Kidney epithelial cell (primary cell): ENCODE measurements at regions not wholly inside any gene's neighbourhood (a gene's known extent, or its start where the extent isn't known, plus 50 kb on each side); places are given as distances from the start of the nearest gene placed in this dataset.

Source experiments
- DNase-seq: peaks from one replicate; pipeline ENCODE4 v3.0.0-alpha.2; 2010; ENCODE audit warnings: low read depth
- H3K27me3 ChIP-seq: 2 replicates; pipeline ENCODE4 v1.6.0; 2011; ENCODE audit warnings: low read length; ENCODE audit not compliant: control insufficient read depth, insufficient read depth
- H3K36me3 ChIP-seq: 2 replicates; pipeline ENCODE4 v1.5.1; 2011; ENCODE audit warnings: low read length; ENCODE audit not compliant: control insufficient read depth, insufficient read depth
- H3K4me3 ChIP-seq: 2 replicates; pipeline ENCODE4 v1.5.1; 2011; ENCODE audit warnings: low read depth, mild to moderate bottlenecking, control low read depth, low read length
- CTCF ChIP-seq: IDR thresholded peaks from 2 replicates; pipeline ENCODE4 v1.5.1; 2011; ENCODE audit warnings: mild to moderate bottlenecking, moderate library complexity, low read length, control low read depth, inconsistent platforms; ENCODE audit not compliant: insufficient read depth, poor library complexity, severe bottlenecking

- H3K27me3 ChIP-seq: no peaks in the 10 kb centered on the region
- no peak for DNase-seq
- no peaks in the 10 kb centered on the region for H3K36me3 ChIP-seq
- H3K4me3 ChIP-seq: no peak overlapping the region
- TF ChIP-seq CTCF: no peak
Observed at GRCh38 chr11:119940401-119940976, 197.4 kb downstream of the TRIM29 start.

GRCh38 chr11:119937412-119937811 lies 200.5 kb downstream of the TRIM29 start:
- no peak for TF ChIP-seq CTCF
- no peak overlapping the region for H3K4me3 ChIP-seq
- no peaks in the 10 kb centered on the region for H3K36me3 ChIP-seq
- H3K27me3 ChIP-seq: no peaks in the 10 kb centered on the region
- DNase-seq: no peak

- no peaks in the 10 kb centered on the region for H3K36me3 ChIP-seq
- no peaks in the 10 kb centered on the region for H3K27me3 ChIP-seq
- DNase-seq: no peak
- no peak for TF ChIP-seq CTCF
- no peak overlapping the region for H3K4me3 ChIP-seq
Observed at GRCh38 chr11:119936426-119936825, 201.5 kb downstream of the TRIM29 start.

- no peak overlapping the region for H3K4me3 ChIP-seq
- no peak for TF ChIP-seq CTCF
- no peak for DNase-seq
- no peaks in the 10 kb centered on the region for H3K27me3 ChIP-seq
- H3K36me3 ChIP-seq: no peaks in the 10 kb centered on the region
Observed at GRCh38 chr11:119935349-119935925, 202.5 kb downstream of the TRIM29 start.

- DNase-seq: no peak
- no peaks in the 10 kb centered on the region for H3K27me3 ChIP-seq
- H3K36me3 ChIP-seq: no peaks in the 10 kb centered on the region
- no peak overlapping the region for H3K4me3 ChIP-seq
- no peak for TF ChIP-seq CTCF
Observed at GRCh38 chr11:119934866-119935265, 203.0 kb downstream of the TRIM29 start.

GRCh38 chr11:119934267-119934666 lies 203.6 kb downstream of the TRIM29 start:
- no peaks in the 10 kb centered on the region for H3K27me3 ChIP-seq
- no peak for TF ChIP-seq CTCF
- H3K36me3 ChIP-seq: no peaks in the 10 kb centered on the region
- H3K4me3 ChIP-seq: no peak overlapping the region
- DNase-seq: no peak
